Caco-2 (cell line): ENCODE measurements at regions not wholly inside any gene's neighbourhood (a gene's known extent, or its start where the extent isn't known, plus 50 kb on each side); places are given as distances from the start of the nearest gene placed in this dataset.

Experiments
- BruUV-seq: library from RNA; stranded (reverse); fragments of 400-500 nt; replicated peaks from 2 replicates; lab custom pipeline; 2021; lab: Mats Ljungman, UMichigan
- CTCF ChIA-PET: fragments of 300-600 bp; sonication (Branson Sonifier 250); formaldehyde crosslinking; loops from one replicate; lab custom pipeline; 2022; ENCODE audit warnings: antibody characterized with exemption; lab: Charles Lee
- POLR2A ChIA-PET: fragments of 300-600 bp; sonication (Branson Sonifier 250); formaldehyde crosslinking; loops from one replicate; lab custom pipeline; 2022; ENCODE audit warnings: antibody characterized with exemption; lab: Charles Lee
- DNase-seq, 2 experiments: peaks; one replicate each; pipeline versions ENCODE4 v3.0.0 to v3.0.0-alpha.2; 2020 to 2022
- H3K27me3 ChIP-seq: replicated peaks from 2 replicates; pipeline ENCODE4 v1.6.0; 2011; ENCODE audit warnings: low read length; ENCODE audit not compliant: control insufficient read depth, insufficient read depth
- H3K36me3 ChIP-seq: 2 replicates; pipeline ENCODE4 v1.5.1; 2011; ENCODE audit warnings: low read length; ENCODE audit not compliant: control insufficient read depth, insufficient read depth
- H3K4me1 ChIP-seq: fragments of 250-450 bp; sonication (Bioruptor Pico); 2 replicates; pipeline ENCODE4 v1.5.1; 2020; ENCODE audit warnings: mild to moderate bottlenecking
- H3K4me3 ChIP-seq: 2 replicates; pipeline ENCODE4 v1.5.1; 2011; ENCODE audit warnings: low read depth, mild to moderate bottlenecking, control low read depth, low read length
- H3K9me3 ChIP-seq: fragments of 250-450 bp; sonication (Bioruptor Pico); 2 replicates; pipeline ENCODE4 v1.5.1; 2020; ENCODE audit warnings: mild to moderate bottlenecking, moderate library complexity
- H3K27ac Mint-ChIP-seq: one replicate; pipeline ENCODE4 v1.8.0; 2022; ENCODE audit warnings: mixed read lengths; ENCODE audit not compliant: unreplicated experiment
- H3K27me3 Mint-ChIP-seq: one replicate; pipeline ENCODE4 v1.8.0; 2022; ENCODE audit warnings: mixed read lengths; ENCODE audit not compliant: insufficient read depth, unreplicated experiment
- H3K36me3 Mint-ChIP-seq: one replicate; pipeline ENCODE4 v1.8.0; 2022; ENCODE audit warnings: mild to moderate bottlenecking, mixed read lengths; ENCODE audit not compliant: insufficient read depth, unreplicated experiment
- H3K4me1 Mint-ChIP-seq: one replicate; pipeline ENCODE4 v1.8.0; 2022; ENCODE audit warnings: low read depth, mixed read lengths; ENCODE audit not compliant: unreplicated experiment
- H3K4me3 Mint-ChIP-seq: one replicate; pipeline ENCODE4 v1.8.0; 2022; ENCODE audit warnings: mild to moderate bottlenecking, moderate library complexity, mixed read lengths; ENCODE audit not compliant: unreplicated experiment
- H3K9me3 Mint-ChIP-seq: one replicate; pipeline ENCODE4 v1.8.0; 2022; ENCODE audit warnings: mixed read lengths; ENCODE audit not compliant: unreplicated experiment
- CTCF ChIP-seq, 2 experiments: fragments of 200-600 bp in 1 of 2; IDR thresholded peaks; 1 replicate in 1 of 2; 2 replicates in 1 of 2; pipeline versions ENCODE4 v1.5.1 to v1.8.0; 2011 to 2022; ENCODE audit warnings: antibody characterized with exemption in 1 of 2, control low read depth in 1 of 2, inconsistent platforms in 1 of 2, low read depth in 1 of 2, low read length in 1 of 2, mild to moderate bottlenecking in 1 of 2, moderate library complexity in 1 of 2; ENCODE audit not compliant: insufficient read depth in 1 of 2, severe bottlenecking in 1 of 2, unreplicated experiment in 1 of 2
- intact Hi-C: fragments of 100-400 bp; cut with micrococcal nuclease; formaldehyde crosslinking; loops from one replicate; pipeline ENCODE4 v1.10.0; 2022; ENCODE audit not compliant: unreplicated experiment

GRCh38 chr4:60315586-60315985 is 884.5 kb upstream of the ADGRL3 start:
- Mint-ChIP-seq H3K4me3 (no peak overlapping the region), H3K4me1 (no peaks in the 10 kb centered on the region), H3K27me3 (no peaks in the 10 kb centered on the region), H3K9me3 (no peaks in the 10 kb centered on the region), H3K36me3 (no peaks in the 10 kb centered on the region), H3K27ac (no peak overlapping the region)
- no peak for TF ChIP-seq CTCF (IDR thresholded peaks at IDR 0.05; ENCODE audit: insufficient read depth in 1 of 2, low read depth in 1 of 2, low read length in 1 of 2, severe bottlenecking in 1 of 2, unreplicated experiment in 1 of 2)
- CTCF ChIA-PET, result no interaction called here
- H3K27me3 ChIP-seq, result no peaks in the 10 kb centered on the region
- no peak overlapping the region for H3K4me3 ChIP-seq
- DNase-seq, result no peak
- intact Hi-C loops, result no loop called here
- no peaks in the 10 kb centered on the region for H3K36me3 ChIP-seq
- H3K4me1 ChIP-seq, result no peaks in the 10 kb centered on the region
- BruUV-seq, result no TSS peak
- POLR2A ChIA-PET, result no interaction called here
- no peaks in the 10 kb centered on the region for H3K9me3 ChIP-seq

DNA sequence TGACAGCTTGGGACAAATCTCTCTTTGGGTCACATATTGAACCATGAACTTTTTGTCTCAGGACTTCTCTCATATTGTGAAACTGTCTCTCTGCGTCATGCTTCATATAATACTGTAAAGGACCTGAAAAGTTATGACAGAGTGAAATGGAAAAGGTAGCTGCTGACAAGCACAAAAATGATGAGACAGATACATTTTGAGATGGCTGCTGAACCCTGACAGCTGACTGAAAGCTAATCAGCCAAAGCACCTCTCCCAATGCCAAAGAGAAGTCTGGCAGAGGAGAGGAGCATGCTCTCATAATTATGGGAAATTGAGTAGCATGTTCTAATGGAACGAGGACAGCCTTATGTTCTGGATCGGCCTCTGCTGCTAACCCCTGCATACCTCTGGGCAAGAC is 873.4 kb upstream of the ADGRL3 start:
- Mint-ChIP-seq H3K27ac (no peak overlapping the region), H3K27me3 (no peaks in the 10 kb centered on the region), H3K36me3 (no peaks in the 10 kb centered on the region), H3K4me1 (no peaks in the 10 kb centered on the region), H3K4me3 (no peak overlapping the region), H3K9me3 (no peaks in the 10 kb centered on the region)
- no peak for DNase-seq
- no peak for TF ChIP-seq CTCF (IDR thresholded peaks at IDR 0.05; ENCODE audit: insufficient read depth in 1 of 2, low read depth in 1 of 2, low read length in 1 of 2, severe bottlenecking in 1 of 2, unreplicated experiment in 1 of 2)
- H3K36me3 ChIP-seq, result no peaks in the 10 kb centered on the region
- POLR2A ChIA-PET, result no interaction called here
- no TSS peak for BruUV-seq
- intact Hi-C loops, result no loop called here
- CTCF ChIA-PET, result no interaction called here
- no peaks in the 10 kb centered on the region for H3K27me3 ChIP-seq
- no peak overlapping the region for H3K4me3 ChIP-seq
- no peaks in the 10 kb centered on the region for H3K4me1 ChIP-seq
- H3K9me3 ChIP-seq, result no peaks in the 10 kb centered on the region

DNA sequence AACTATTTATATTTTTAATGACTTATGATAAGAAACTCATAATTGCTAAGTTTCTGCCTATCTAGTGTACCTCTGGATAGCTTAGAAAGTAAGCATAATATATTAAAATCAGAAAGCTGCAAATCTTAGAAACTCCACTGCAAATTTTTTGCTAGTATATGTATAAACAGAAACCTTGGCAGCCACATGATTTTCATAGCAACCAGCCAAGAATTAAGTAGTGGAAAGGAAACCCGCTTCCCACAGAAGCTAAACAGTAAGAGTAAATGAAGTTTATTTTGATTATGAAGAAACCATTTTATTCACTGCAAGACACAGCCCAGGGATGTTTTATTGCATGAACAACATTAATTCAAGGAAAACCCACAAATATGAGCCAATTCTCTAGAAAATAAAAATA is 872.5 kb upstream of the ADGRL3 start:
- ChIA-PET POLR2A (no interaction called here), CTCF (no interaction called here)
- Mint-ChIP-seq H3K4me1 (no peaks in the 10 kb centered on the region), H3K4me3 (no peak overlapping the region), H3K9me3 (no peaks in the 10 kb centered on the region), H3K27me3 (no peaks in the 10 kb centered on the region), H3K27ac (no peak overlapping the region), H3K36me3 (no peaks in the 10 kb centered on the region)
- BruUV-seq, result no TSS peak
- Histone ChIP-seq H3K4me3 (no peak overlapping the region), H3K27me3 (no peaks in the 10 kb centered on the region), H3K36me3 (no peaks in the 10 kb centered on the region), H3K4me1 (no peaks in the 10 kb centered on the region), H3K9me3 (no peaks in the 10 kb centered on the region)
- intact Hi-C loops, result no loop called here
- DNase-seq, result no peak
- no peak for TF ChIP-seq CTCF (IDR thresholded peaks at IDR 0.05; ENCODE audit: insufficient read depth in 1 of 2, low read depth in 1 of 2, low read length in 1 of 2, severe bottlenecking in 1 of 2, unreplicated experiment in 1 of 2)
